Hippocampal formation (tissue), 2 donors: ENCODE measurements at regions not wholly inside any gene's neighbourhood (a gene's known extent, or its start where the extent isn't known, plus 50 kb on each side); places are given as distances from the start of the nearest gene placed in this dataset.
"Not testable (repeated sequence)": the region's sequence is repeated elsewhere in the genome, so short reads cannot be mapped to it uniquely, and the experiment has no call there.

Source experiments
- DNase-seq, 2 donors: peaks; one replicate each; lab custom pipeline; 2025; lab: John Stamatoyannopoulos, UW

- no peak for DNase-seq
These were observed 369.6 kb downstream of the IRX2 start for GRCh38 chr5:2381861-2382260.

DNA sequence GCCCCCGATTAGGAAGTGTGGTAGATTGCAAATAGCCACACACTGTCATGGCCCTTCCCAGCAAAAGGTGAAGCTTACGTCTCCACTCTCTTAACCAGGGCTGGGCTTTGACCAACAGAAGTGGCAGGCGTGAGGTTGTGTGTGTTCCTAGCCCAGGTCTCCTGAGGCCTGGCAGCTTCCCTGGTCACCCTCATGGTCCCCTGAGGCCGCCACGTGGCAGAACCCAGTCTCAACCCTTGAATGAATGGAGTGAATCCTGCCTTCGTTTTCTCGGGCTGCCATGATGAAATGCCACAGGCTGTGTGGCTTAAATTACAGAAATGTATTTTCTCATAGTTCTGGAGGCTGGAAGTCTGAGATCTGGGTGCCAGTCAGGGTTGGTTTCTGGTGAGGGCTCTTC is 370.4 kb downstream of the IRX2 start:
- DNase-seq: no peak

- DNase-seq: no peak
These were observed 372.5 kb downstream of the IRX2 start for GRCh38 chr5:2378976-2379375.

DNA sequence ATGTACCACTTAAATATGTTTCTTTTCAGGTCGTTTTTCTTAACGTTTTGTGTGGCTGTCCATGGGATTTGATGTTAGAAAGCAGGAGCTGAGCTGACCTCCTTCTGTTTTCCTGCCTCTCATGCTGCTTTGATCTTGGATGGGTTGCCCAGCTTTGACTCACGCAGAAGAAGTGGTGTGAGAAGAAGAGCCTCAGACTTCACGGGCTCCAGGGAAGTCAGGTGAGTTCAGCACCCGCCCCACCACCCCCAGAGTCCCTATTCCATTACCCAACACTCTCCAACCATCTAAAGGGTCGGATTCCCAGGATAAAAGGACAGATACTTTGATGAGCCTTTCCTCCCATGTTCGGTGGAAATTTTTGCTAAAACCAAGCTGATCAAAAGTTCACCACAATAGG is 373.4 kb downstream of the IRX2 start:
- no peak for DNase-seq

DNA sequence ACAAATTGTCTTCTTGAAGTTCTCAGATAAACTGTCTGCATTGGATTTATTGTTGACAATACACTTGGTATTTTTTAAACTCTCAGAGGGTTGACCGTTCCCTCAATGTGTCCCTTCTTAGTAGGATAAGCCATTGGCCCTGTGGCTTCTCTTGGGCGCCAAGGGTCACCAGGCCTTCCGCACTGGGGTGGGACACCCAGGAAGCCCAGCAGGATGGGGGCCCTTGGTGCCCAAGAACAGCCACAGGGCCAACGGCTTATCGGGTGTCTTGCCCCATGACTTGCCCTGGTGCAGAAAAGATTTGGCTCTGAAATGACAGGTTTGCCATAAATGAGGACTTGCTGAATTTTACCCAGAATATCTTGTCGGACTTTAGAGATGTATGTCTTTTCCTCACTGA is 375.0 kb downstream of the IRX2 start:
- DNase-seq: no peak

DNA sequence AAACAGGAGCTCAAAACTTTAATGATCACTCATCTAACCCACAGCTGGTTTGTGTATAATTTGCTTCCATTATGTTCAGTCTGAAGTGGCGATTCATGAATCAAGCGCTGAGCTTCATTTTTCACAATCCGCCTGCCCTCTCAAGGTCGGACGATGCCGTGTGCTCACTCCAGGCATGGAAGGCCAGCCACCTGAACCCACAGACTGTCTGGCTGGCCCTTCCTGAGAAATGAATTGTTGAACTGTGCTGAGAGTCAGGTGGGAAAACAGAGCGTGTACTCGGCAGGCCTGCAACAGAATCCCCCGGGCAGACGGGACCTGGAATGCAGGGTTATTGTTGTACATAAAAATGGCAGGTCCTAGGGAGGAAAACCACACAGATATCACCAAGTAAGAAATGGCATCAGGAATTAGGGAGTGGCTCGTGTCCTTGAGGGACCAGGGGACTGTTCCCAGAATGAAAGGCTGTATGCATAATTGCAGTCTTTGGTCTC is 375.7 kb downstream of the IRX2 start:
- no peak for DNase-seq

GRCh38 chr5:2375291-2375690 is 376.2 kb downstream of the IRX2 start:
- no peak for DNase-seq

GRCh38 chr5:2374703-2375102 is 376.8 kb downstream of the IRX2 start:
- DNase-seq: no peak

GRCh38 chr5:2373631-2374030 is 377.8 kb downstream of the IRX2 start:
- DNase-seq: no peak

DNA sequence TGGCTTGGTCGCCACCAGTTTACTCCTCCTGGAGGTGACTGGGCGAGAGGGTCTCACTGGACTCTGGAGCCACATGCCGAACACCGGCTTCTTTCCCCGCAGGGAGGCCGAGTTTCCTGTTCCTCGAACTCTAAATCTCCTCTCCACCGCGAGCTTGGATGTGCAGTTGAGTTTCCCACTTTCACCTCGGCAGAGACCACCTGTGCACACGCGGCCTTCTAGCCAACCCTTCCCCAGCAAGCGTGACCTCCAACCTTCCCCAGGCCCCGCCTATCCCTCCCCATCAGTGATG is 380.1 kb downstream of the IRX2 start:
- no peak for DNase-seq

- DNase-seq: no peak
These were observed 380.7 kb downstream of the IRX2 start for GRCh38 chr5:2370626-2371418.

GRCh38 chr5:2369178-2369577 is 382.3 kb downstream of the IRX2 start:
- DNase-seq: no peak

GRCh38 chr5:2366816-2367215 is 384.7 kb downstream of the IRX2 start:
- no peak for DNase-seq

GRCh38 chr5:2357309-2357708 is 394.2 kb downstream of the IRX2 start:
- no peak for DNase-seq

GRCh38 chr5:2355859-2356258 is 395.6 kb downstream of the IRX2 start:
- DNase-seq: no peak

DNA sequence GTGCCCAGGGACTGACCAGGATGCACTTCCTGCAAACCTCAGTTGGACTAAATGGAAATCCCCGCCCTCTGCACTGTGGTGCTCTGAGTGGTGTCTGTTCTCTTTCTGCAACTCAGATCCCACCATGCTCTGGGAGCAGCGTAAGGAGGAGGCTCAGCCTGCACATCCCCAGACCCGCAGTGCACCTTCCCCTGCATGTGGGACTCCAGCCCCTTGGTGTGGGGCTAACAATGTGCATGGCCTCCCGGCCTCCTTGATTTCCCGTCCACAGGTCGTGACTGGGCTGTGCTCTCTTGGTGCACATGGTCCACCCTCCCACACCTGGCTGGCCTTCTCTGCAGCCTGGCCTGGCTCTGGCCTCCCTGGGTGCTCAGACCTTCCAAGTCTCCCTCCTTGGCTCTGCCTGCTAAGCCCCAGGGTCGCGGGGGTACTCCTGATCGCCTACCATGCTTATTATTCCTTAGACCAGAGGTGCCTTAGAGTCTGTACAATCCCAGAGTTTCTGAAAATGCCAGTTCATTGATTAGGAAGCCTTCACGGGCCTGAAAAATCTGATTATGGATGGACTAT is 397.5 kb downstream of the IRX2 start:
- DNase-seq: no peak

DNA sequence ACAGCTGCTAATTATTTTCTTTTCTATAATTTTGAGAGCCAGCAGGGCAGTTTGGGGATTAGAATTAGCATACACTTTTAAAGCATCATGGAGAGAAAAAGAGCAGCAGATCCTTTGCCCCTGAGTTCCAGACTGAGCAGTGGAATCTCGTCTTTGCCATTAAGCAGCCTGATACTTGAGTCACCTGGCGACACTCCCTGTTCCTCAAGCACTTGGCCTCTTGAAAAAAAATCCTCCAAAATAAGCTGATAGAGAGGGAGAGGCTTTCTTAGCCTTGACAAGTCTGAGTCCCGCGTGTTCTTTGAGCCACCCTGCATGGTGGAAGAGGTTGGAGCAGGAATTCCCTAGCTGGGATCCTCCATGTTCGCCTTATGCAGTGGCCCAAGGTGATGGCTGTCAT is 398.3 kb downstream of the IRX2 start:
- DNase-seq: no peak

GRCh38 chr5:2352101-2352861 is 399.2 kb downstream of the IRX2 start:
- DNase-seq: no peak

DNA sequence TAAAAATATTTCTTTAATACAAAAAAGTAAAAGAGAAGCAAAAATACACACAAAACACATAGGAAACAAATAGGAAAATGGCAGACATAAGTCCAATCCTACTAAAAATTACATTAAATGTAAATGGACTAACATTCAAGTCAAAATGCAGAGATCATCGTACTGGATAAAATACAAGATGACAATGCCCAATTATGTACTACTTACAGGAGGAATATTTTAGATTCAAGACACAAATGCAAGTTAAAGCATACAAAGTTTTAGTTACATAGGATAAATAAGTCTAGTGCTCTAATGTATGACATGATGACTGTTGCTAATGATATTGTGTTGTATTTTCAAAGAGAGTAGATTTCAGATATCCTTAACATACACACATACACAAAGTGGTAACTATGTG is 401.7 kb downstream of the IRX2 start:
- DNase-seq: not testable (repeated sequence)

- no peak for DNase-seq
These were observed 412.8 kb downstream of the IRX2 start for GRCh38 chr5:2338686-2339085.

DNA sequence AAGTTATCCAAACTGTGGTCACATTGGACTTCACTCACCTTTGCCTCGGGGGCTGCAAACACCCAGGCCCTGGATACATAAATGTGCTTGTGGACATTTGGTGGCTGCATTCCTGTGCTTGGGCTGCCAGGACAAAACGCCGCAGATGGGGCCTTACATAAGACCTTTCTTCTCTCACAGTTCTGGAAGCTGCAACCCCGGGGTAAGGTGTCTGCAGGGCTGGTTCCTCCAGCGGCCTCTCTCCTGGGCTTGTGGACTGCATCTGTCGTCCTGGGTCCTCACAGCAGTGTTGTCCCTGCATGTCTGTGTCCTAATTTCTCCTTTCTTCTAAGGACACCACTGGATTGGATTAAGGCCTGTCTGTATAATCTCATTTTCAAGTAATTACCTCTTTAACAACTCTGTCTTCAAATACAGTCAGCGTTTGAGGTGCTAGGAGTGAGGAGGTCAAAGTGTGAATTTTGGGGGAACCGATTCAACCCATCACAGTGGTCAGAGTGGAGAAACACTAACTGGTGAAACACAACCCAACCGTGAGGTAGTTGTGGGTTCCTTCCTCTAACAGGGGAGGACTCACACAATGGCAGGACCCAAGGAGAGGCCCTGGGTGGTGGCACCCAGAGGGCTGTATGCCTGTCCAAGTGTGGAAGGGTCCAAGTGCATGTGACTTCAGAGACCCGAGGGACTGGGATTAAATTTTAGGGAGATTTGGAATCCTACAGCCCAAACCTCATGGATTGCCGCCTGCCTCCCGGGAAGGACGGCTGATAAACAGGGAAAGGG is 415.6 kb downstream of the IRX2 start:
- DNase-seq: no peak

DNA sequence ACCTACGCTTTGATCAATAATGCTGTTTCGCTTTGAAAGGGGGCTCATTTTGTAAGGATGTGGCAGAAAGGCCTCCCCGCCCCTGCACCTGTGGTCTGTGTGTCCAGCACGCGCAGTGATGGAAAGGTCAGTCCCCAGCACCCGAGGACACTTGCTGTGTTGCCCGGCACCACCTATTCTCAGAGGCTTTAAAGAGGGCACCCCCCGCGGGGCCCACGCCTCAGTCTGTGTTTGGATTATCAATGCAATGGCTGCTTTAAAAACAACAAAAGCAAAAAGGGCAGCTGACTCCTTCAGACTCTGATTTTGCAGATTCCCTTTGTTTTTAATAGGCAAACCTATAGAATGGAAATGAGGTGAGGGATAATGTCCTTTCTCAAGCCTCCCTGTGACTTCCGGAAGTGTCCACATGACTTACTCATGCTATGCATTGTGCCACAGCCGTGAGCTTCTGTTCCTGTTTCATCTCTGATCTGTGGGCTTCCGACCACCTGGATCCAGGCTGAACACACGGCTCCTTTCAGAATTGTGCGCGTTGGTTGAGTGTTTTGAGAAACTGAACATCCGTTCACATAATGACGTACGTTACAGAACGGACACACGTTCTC is 416.2 kb downstream of the IRX2 start:
- DNase-seq: no peak
